Panc1 (cell line): ENCODE measurements at regions not wholly inside any gene's neighbourhood (a gene's known extent, or its start where the extent isn't known, plus 50 kb on each side); places are given as distances from the start of the nearest gene placed in this dataset.

Experiments used
- ATAC-seq: fragments of 200-7000 bp; cut with Tn5 transposase; 2 replicates; pipeline ENCODE4 v1.9.1; 2020; ENCODE audit warnings: mild to moderate bottlenecking, moderate library complexity
- BruUV-seq: library from RNA; stranded (reverse); fragments of 400-500 nt; replicated peaks from 2 replicates; lab custom pipeline; 2021; lab: Mats Ljungman, UMichigan
- CTCF ChIA-PET: fragments of 300-600 bp; sonication (Branson Sonifier 250); formaldehyde crosslinking; loops from one replicate; lab custom pipeline; 2022; ENCODE audit warnings: antibody characterized with exemption; lab: Charles Lee
- POLR2A ChIA-PET: fragments of 300-600 bp; sonication (Branson Sonifier 250); formaldehyde crosslinking; loops from one replicate; lab custom pipeline; 2022; ENCODE audit warnings: antibody characterized with exemption; lab: Charles Lee
- DNase-seq: peaks from one replicate; pipeline ENCODE4 v3.0.0-alpha.2; 2010; ENCODE audit warnings: low read depth, low spot score
- H3K27ac ChIP-seq: 2 replicates; pipeline ENCODE4 v1.5.1; 2011; ENCODE audit warnings: mild to moderate bottlenecking, low read length, inconsistent platforms
- H3K27me3 ChIP-seq: fragments of 200-500 bp; sonication (Bioruptor generic); 2 replicates; pipeline ENCODE4 v1.6.0; 2014; ENCODE audit warnings: low read length, inconsistent platforms; ENCODE audit not compliant: control insufficient read depth, insufficient read depth
- H3K36me3 ChIP-seq: fragments of 200-500 bp; sonication (Bioruptor generic); 2 replicates; pipeline ENCODE4 v1.5.1; 2014; ENCODE audit warnings: inconsistent platforms, mild to moderate bottlenecking, low read length, moderate library complexity; ENCODE audit not compliant: control insufficient read depth, insufficient read depth
- H3K4me1 ChIP-seq: 2 replicates; pipeline ENCODE4 v1.5.1; 2011; ENCODE audit warnings: inconsistent platforms, mild to moderate bottlenecking, low read length, moderate library complexity; ENCODE audit not compliant: control insufficient read depth, insufficient read depth
- H3K4me3 ChIP-seq, 2 experiments: 2 replicates each; pipeline ENCODE4 v1.5.1; 2011 to 2012; ENCODE audit warnings: low read depth in 2 of 2, low read length in 2 of 2, mild to moderate bottlenecking in 2 of 2, inconsistent platforms in 1 of 2, moderate library complexity in 1 of 2
- H3K9me3 ChIP-seq: fragments of 200-500 bp; sonication (Bioruptor generic); 2 replicates; pipeline ENCODE4 v1.5.1; 2014; ENCODE audit warnings: low read depth, mild to moderate bottlenecking, inconsistent platforms, low read length, moderate library complexity; ENCODE audit not compliant: control insufficient read depth, insufficient read depth
- CTCF ChIP-seq: fragments of 450-650 bp; IDR thresholded peaks from 2 replicates; pipeline ENCODE4 v1.5.1; 2017; ENCODE audit warnings: mild to moderate bottlenecking
- POLR2AphosphoS5 ChIP-seq: IDR thresholded peaks from 2 replicates; pipeline ENCODE4 v1.6.1; 2012; ENCODE audit warnings: mild to moderate bottlenecking, low read depth, low read length, moderate library complexity
- REST ChIP-seq, 2 experiments: IDR thresholded peaks; 2 replicates each; pipeline ENCODE4 v1.6.1; 2011 to 2012; ENCODE audit warnings: low read depth in 2 of 2, control low read depth in 1 of 2, low read length in 1 of 2, mild to moderate bottlenecking in 1 of 2, moderate library complexity in 1 of 2; ENCODE audit not compliant: insufficient read depth in 1 of 2
- SIN3A ChIP-seq: IDR thresholded peaks from 2 replicates; pipeline ENCODE4 v1.6.1; 2012; ENCODE audit warnings: low read depth, mild to moderate bottlenecking, low read length, moderate library complexity, borderline replicate concordance; ENCODE audit not compliant: insufficient read depth
- TCF7L2 ChIP-seq: IDR thresholded peaks from 2 replicates; pipeline ENCODE4 v1.6.1; 2011; ENCODE audit warnings: mild to moderate bottlenecking, low read depth, low read length, inconsistent platforms
- in situ Hi-C: cut with HindIII; loops from 2 replicates; pipeline ENCODE4 v1.10.0; 2016; ENCODE audit warnings: low sequenced_read_pairs, low pct_unique_long_range_greater_than_20kb
- intact Hi-C: fragments of 100-400 bp; cut with micrococcal nuclease; formaldehyde crosslinking; loops from one replicate; pipeline ENCODE4 v1.10.0; 2022; ENCODE audit not compliant: unreplicated experiment

- POLR2A ChIA-PET = no interaction called here
- H3K36me3 ChIP-seq = no peaks in the 10 kb centered on the region
- CTCF ChIA-PET = interaction anchor here (0.5 kb wide), 1 partner anchor 175 kb away, joined by 4 read pairs; no protein-coding TSS in a partner anchor
- in situ Hi-C loops (no loop called here), intact Hi-C loops (no loop called here)
- H3K4me1 ChIP-seq = no peaks in the 10 kb centered on the region
- H3K4me3 ChIP-seq = no peak overlapping the region
- H3K27ac ChIP-seq = no peak overlapping the region
- no peak for DNase-seq
- TF ChIP-seq TCF7L2 (no peak), CTCF (no peak), POLR2AphosphoS5 (no peak), SIN3A (no peak), REST (IDR thresholded peaks at IDR 0.05; ENCODE audit: insufficient read depth in 1 of 2, low read depth in 2 of 2, low read length in 1 of 2) (no peak)
- H3K27me3 ChIP-seq = no peaks in the 10 kb centered on the region
- no peak for ATAC-seq
- H3K9me3 ChIP-seq = no peaks in the 10 kb centered on the region
- BruUV-seq = no TSS peak
Measured at GRCh38 chr10:62738916-62739315, 65.6 kb upstream of the ADO start.

GRCh38 chr10:62740885-62741745 is 63.4 kb upstream of the ADO start:
- Histone ChIP-seq H3K9me3 (no peaks in the 10 kb centered on the region), H3K4me1 (no peaks in the 10 kb centered on the region), H3K27me3 (no peaks in the 10 kb centered on the region), H3K36me3 (no peaks in the 10 kb centered on the region), H3K27ac (no peak overlapping the region), H3K4me3 (no peak overlapping the region)
- in situ Hi-C loops = no loop called here
- CTCF ChIA-PET = no interaction called here
- no peak for DNase-seq
- TF ChIP-seq REST (IDR thresholded peaks at IDR 0.05; ENCODE audit: insufficient read depth in 1 of 2, low read depth in 2 of 2, low read length in 1 of 2) (no peak), POLR2AphosphoS5 (no peak), CTCF (no peak), TCF7L2 (no peak), SIN3A (no peak)
- POLR2A ChIA-PET = no interaction called here
- BruUV-seq = no TSS peak
- intact Hi-C loops = no loop called here
- no peak for ATAC-seq
